ENCODE measurements at regions not wholly inside any gene's neighbourhood (a gene's known extent, or its start where the extent isn't known, plus 50 kb on each side); places are given as distances from the start of the nearest gene placed in this dataset.

- DNase-seq (ENCODE audit: low read depth, low spot score) = peak; percentile 70
Observed at GRCh38 chr3:127135241-127136023, 57.5 kb upstream of the PRR23E start.

- no peak for DNase-seq (ENCODE audit: low read depth, low spot score)
Observed at GRCh38 chr3:127136024-127136600, 56.8 kb upstream of the PRR23E start.

GRCh38 chr3:127136706-127137105, 56.2 kb upstream of the PRR23E start:
- DNase-seq (ENCODE audit: low read depth, low spot score) = no peak

- DNase-seq (ENCODE audit: low read depth, low spot score) = no peak
Observed at GRCh38 chr3:127137113-127137512, 55.8 kb upstream of the PRR23E start.

GRCh38 chr3:127137757-127138536, 55.0 kb upstream of the PRR23E start:
- no peak for DNase-seq (ENCODE audit: low read depth, low spot score)

GRCh38 chr3:127139601-127140500, 53.1 kb upstream of the PRR23E start:
- no peak for DNase-seq (ENCODE audit: low read depth, low spot score)

GRCh38 chr3:127140501-127141460, 52.1 kb upstream of the PRR23E start:
- no peak for DNase-seq (ENCODE audit: low read depth, low spot score)

GRCh38 chr3:127141921-127142730, 50.8 kb upstream of the PRR23E start:
- no peak for DNase-seq (ENCODE audit: low read depth, low spot score)

Measured in ELF-1 (cell line).